ENCODE measurements at regions not wholly inside any gene's neighbourhood (a gene's known extent, or its start where the extent isn't known, plus 50 kb on each side); places are given as distances from the start of the nearest gene placed in this dataset.
"Not testable (repeated sequence)": the region's sequence is repeated elsewhere in the genome, so short reads cannot be mapped to it uniquely, and the experiment has no call there.

- no peak for DNase-seq (ENCODE audit: low read depth)
Measured at GRCh38 chr6:134821928-134822864, 127.7 kb downstream of the ALDH8A1 start.

- no peak for DNase-seq (ENCODE audit: low read depth)
Measured at GRCh38 chr6:134821397-134821796, 128.5 kb downstream of the ALDH8A1 start.

- no peak for DNase-seq (ENCODE audit: low read depth)
Measured at GRCh38 chr6:134819863-134820800, 129.8 kb downstream of the ALDH8A1 start.

- DNase-seq (ENCODE audit: low read depth) = no peak
Measured at GRCh38 chr6:134819236-134819635, 130.7 kb downstream of the ALDH8A1 start.

GRCh38 chr6:134817448-134817847, 132.5 kb downstream of the ALDH8A1 start:
- DNase-seq (ENCODE audit: low read depth) = no peak

- DNase-seq (ENCODE audit: low read depth) = no peak
Measured at GRCh38 chr6:134816780-134817179, 133.1 kb downstream of the ALDH8A1 start.

GRCh38 chr6:134816300-134816699, 133.6 kb downstream of the ALDH8A1 start:
- no peak for DNase-seq (ENCODE audit: low read depth)

- DNase-seq (ENCODE audit: low read depth) = no peak
Measured at GRCh38 chr6:134814076-134814695, 135.7 kb downstream of the ALDH8A1 start.

GRCh38 chr6:134813146-134813545, 136.8 kb downstream of the ALDH8A1 start:
- DNase-seq (ENCODE audit: low read depth) = no peak

GRCh38 chr6:134810402-134810801, 139.5 kb downstream of the ALDH8A1 start:
- no peak for DNase-seq (ENCODE audit: low read depth)

- DNase-seq (ENCODE audit: low read depth) = no peak
Measured at GRCh38 chr6:134809130-134809529, 140.8 kb downstream of the ALDH8A1 start.

- no peak for DNase-seq (ENCODE audit: low read depth)
Measured at GRCh38 chr6:134806180-134806798, 143.6 kb downstream of the ALDH8A1 start.

GRCh38 chr6:134805168-134805567, 144.7 kb downstream of the ALDH8A1 start:
- no peak for DNase-seq (ENCODE audit: low read depth)

- DNase-seq (ENCODE audit: low read depth) = not testable (repeated sequence)
Measured at GRCh38 chr6:134804311-134804710, 145.6 kb downstream of the ALDH8A1 start.

- no peak for DNase-seq (ENCODE audit: low read depth)
Measured at GRCh38 chr6:134802426-134803058, 147.4 kb downstream of the ALDH8A1 start.

GRCh38 chr6:134797400-134798113, 152.3 kb downstream of the ALDH8A1 start:
- DNase-seq (ENCODE audit: low read depth) = no peak

GRCh38 chr6:134795691-134796090, 154.2 kb downstream of the ALDH8A1 start:
- DNase-seq (ENCODE audit: low read depth) = no peak

- no peak for DNase-seq (ENCODE audit: low read depth)
Measured at GRCh38 chr6:134795001-134795400, 154.9 kb downstream of the ALDH8A1 start.

- not testable (repeated sequence) for DNase-seq (ENCODE audit: low read depth)
Measured at GRCh38 chr6:134791243-134791843, 158.6 kb downstream of the ALDH8A1 start.

GRCh38 chr6:134787261-134787877, 162.5 kb downstream of the ALDH8A1 start:
- no peak for DNase-seq (ENCODE audit: low read depth)

Data from stimulated activated CD8-positive, alpha-beta memory T cell treated with anti-CD3 and anti-CD28 coated beads, Interleukin-15, amount 100 ng/mL, for 1 hour (primary cell).